Astrocyte (in vitro differentiated cells and primary cell): ENCODE measurements at regions not wholly inside any gene's neighbourhood (a gene's known extent, or its start where the extent isn't known, plus 50 kb on each side); places are given as distances from the start of the nearest gene placed in this dataset.

Experiments
- DNase-seq: peaks from one replicate; pipeline ENCODE4 v3.0.0-alpha.2; 2010; ENCODE audit warnings: low read depth
- FAIRE-seq: peaks from 2 replicates; lab custom pipeline; 2011; peaks lifted over from hg19 to GRCh38; lab: Jason Lieb, UNC
- H2AFZ ChIP-seq: 2 replicates; pipeline ENCODE4 v1.6.0; 2012; ENCODE audit warnings: low read depth, low read length, inconsistent platforms
- H3K27ac ChIP-seq: 2 replicates; pipeline ENCODE4 v1.5.1; 2011; ENCODE audit warnings: low read depth, low read length, inconsistent platforms
- H3K27me3 ChIP-seq: 2 replicates; pipeline ENCODE4 v1.6.0; 2011; ENCODE audit warnings: low read length, inconsistent platforms; ENCODE audit not compliant: insufficient read depth
- H3K36me3 ChIP-seq: 2 replicates; pipeline ENCODE4 v1.5.1; 2011; ENCODE audit warnings: low read length, inconsistent platforms; ENCODE audit not compliant: insufficient read depth
- H3K4me1 ChIP-seq: 2 replicates; pipeline ENCODE4 v1.5.1; 2011; ENCODE audit warnings: low read length, inconsistent platforms; ENCODE audit not compliant: insufficient read depth
- H3K4me2 ChIP-seq: 2 replicates; pipeline ENCODE4 v1.6.0; 2012; ENCODE audit warnings: low read length, inconsistent platforms
- H3K4me3 ChIP-seq: 2 replicates; pipeline ENCODE4 v1.5.1; 2011; ENCODE audit warnings: low read depth, mild to moderate bottlenecking, low read length, inconsistent platforms; ENCODE audit not compliant: insufficient read depth
- H3K79me2 ChIP-seq: 2 replicates; pipeline ENCODE4 v1.6.0; 2012; ENCODE audit warnings: mild to moderate bottlenecking, low read length, inconsistent platforms; ENCODE audit not compliant: insufficient read depth
- H3K9ac ChIP-seq: 2 replicates; pipeline ENCODE4 v1.6.0; 2012; ENCODE audit warnings: mild to moderate bottlenecking, low read length, inconsistent platforms
- H3K9me3 ChIP-seq: 2 replicates; pipeline ENCODE4 v1.5.1; 2012; ENCODE audit warnings: low read depth, mild to moderate bottlenecking, low read length, inconsistent platforms; ENCODE audit not compliant: insufficient read depth
- H4K20me1 ChIP-seq: 2 replicates; pipeline ENCODE4 v1.6.0; 2012; ENCODE audit warnings: low read length, inconsistent platforms; ENCODE audit not compliant: insufficient read depth
- H3K27ac Mint-ChIP-seq: one replicate; pipeline ENCODE4 v1.8.0; 2021; ENCODE audit warnings: mild to moderate bottlenecking, mixed read lengths; ENCODE audit not compliant: unreplicated experiment
- H3K27me3 Mint-ChIP-seq: one replicate; pipeline ENCODE4 v1.8.0; 2021; ENCODE audit warnings: low read depth, mixed read lengths; ENCODE audit not compliant: unreplicated experiment
- H3K36me3 Mint-ChIP-seq: one replicate; pipeline ENCODE4 v1.8.0; 2021; ENCODE audit warnings: low read depth, mixed read lengths; ENCODE audit not compliant: unreplicated experiment
- H3K4me1 Mint-ChIP-seq: one replicate; pipeline ENCODE4 v1.8.0; 2021; ENCODE audit warnings: low read depth, mixed read lengths; ENCODE audit not compliant: unreplicated experiment
- H3K4me3 Mint-ChIP-seq: one replicate; pipeline ENCODE4 v1.8.0; 2021; ENCODE audit warnings: mild to moderate bottlenecking, moderate library complexity, mixed read lengths; ENCODE audit not compliant: unreplicated experiment
- H3K9me3 Mint-ChIP-seq: one replicate; pipeline ENCODE4 v1.8.0; 2021; ENCODE audit warnings: mild to moderate bottlenecking, mixed read lengths; ENCODE audit not compliant: unreplicated experiment
- EZH2 ChIP-seq: IDR thresholded peaks from 2 replicates; pipeline ENCODE4 v1.6.1; 2012; ENCODE audit warnings: mild to moderate bottlenecking, low read length, inconsistent platforms; ENCODE audit not compliant: insufficient read depth
- TF ChIP-seq, protein P1 (sequence below): IDR thresholded peaks from 2 replicates; pipeline ENCODE4 v1.5.1; 2011; ENCODE audit warnings: low read depth, mild to moderate bottlenecking, inconsistent platforms, low read length, moderate library complexity; ENCODE audit not compliant: insufficient read depth

DNA sequence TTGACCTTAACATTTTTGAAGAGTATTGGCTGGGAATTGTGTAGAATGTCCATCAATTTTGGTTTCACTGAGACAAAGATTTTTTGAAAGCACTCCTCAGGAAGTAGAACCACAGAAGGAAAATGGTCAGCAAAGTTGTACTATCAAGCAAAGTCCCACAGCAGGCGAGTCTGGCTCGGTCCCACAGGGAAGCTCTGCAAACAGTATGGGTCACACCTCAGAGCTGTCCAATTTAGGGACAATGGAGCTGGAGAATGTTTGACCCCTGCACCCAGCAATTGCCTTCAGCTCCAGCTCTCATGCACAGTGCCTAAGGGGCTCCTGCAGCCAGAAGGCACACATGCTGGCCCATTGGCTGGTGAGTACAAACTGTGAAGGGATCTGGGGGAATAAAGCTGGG is 147.0 kb downstream of the MAFB start:
- no peak for TF ChIP-seq EZH2
- TF ChIP-seq, protein P1, sequence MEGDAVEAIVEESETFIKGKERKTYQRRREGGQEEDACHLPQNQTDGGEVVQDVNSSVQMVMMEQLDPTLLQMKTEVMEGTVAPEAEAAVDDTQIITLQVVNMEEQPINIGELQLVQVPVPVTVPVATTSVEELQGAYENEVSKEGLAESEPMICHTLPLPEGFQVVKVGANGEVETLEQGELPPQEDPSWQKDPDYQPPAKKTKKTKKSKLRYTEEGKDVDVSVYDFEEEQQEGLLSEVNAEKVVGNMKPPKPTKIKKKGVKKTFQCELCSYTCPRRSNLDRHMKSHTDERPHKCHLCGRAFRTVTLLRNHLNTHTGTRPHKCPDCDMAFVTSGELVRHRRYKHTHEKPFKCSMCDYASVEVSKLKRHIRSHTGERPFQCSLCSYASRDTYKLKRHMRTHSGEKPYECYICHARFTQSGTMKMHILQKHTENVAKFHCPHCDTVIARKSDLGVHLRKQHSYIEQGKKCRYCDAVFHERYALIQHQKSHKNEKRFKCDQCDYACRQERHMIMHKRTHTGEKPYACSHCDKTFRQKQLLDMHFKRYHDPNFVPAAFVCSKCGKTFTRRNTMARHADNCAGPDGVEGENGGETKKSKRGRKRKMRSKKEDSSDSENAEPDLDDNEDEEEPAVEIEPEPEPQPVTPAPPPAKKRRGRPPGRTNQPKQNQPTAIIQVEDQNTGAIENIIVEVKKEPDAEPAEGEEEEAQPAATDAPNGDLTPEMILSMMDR: no peak
- H3K36me3 Mint-ChIP-seq: no peaks in the 10 kb centered on the region

DNA sequence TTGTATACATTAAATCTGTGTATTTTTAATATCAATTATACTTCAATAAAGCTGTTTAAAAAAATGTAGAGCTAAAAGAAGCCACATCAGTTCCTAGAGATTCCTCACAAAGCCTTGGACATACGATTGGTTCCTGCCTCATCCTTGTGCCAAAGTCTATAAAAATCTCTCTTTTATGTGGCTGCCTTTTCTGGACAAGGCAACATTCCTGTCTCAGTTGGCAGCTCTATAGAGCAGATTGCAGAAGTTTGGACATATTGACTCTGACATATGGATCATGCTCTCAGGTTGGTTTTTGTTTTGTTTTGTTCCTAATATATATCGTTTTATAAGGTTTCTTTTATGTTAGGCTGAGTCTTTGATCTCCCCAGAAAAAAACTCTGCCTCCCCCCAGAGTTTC is 148.9 kb downstream of the MAFB start:
- Histone ChIP-seq H3K36me3 (no peaks in the 10 kb centered on the region), H3K4me3 (no peak overlapping the region), H3K4me2 (no peak overlapping the region), H3K27ac (no peak overlapping the region), H4K20me1 (no peaks in the 10 kb centered on the region), H3K27me3 (peaks cover 5% of the 10 kb centered on the region), H3K9ac (no peak overlapping the region), H3K4me1 (no peaks in the 10 kb centered on the region), H2AFZ (no peak overlapping the region), H3K9me3 (no peaks in the 10 kb centered on the region), H3K79me2 (no peaks in the 10 kb centered on the region)
- Mint-ChIP-seq H3K27me3 (peaks cover 22% of the 10 kb centered on the region), H3K4me3 (no peak overlapping the region), H3K4me1 (no peaks in the 10 kb centered on the region), H3K9me3 (peaks cover 2% of the 10 kb centered on the region), H3K36me3 (no peaks in the 10 kb centered on the region), H3K27ac (no peak overlapping the region)
- TF ChIP-seq, protein P1: no peak
- TF ChIP-seq EZH2: no peak
- DNase-seq (no peak), FAIRE-seq (no peak)

More for the DNA sequence above, 147.0 kb downstream of the MAFB start:
- no peaks in the 10 kb centered on the region for H4K20me1 ChIP-seq
- no peaks in the 10 kb centered on the region for H3K9me3 ChIP-seq
- no peaks in the 10 kb centered on the region for H3K79me2 ChIP-seq
- Mint-ChIP-seq H3K4me3 (no peak overlapping the region), H3K9me3 (no peaks in the 10 kb centered on the region), H3K4me1 (no peaks in the 10 kb centered on the region), H3K27me3 (peaks cover 20% of the 10 kb centered on the region), H3K27ac (no peak overlapping the region)
- H3K36me3 ChIP-seq: no peaks in the 10 kb centered on the region
- no peak overlapping the region for H3K9ac ChIP-seq
- no peak overlapping the region for H3K4me2 ChIP-seq
- FAIRE-seq (no peak), DNase-seq (no peak)
- H3K27me3 ChIP-seq: peaks cover 8% of the 10 kb centered on the region
- no peaks in the 10 kb centered on the region for H3K4me1 ChIP-seq
- no peak overlapping the region for H2AFZ ChIP-seq
- H3K4me3 ChIP-seq: no peak overlapping the region
- H3K27ac ChIP-seq: no peak overlapping the region

DNA sequence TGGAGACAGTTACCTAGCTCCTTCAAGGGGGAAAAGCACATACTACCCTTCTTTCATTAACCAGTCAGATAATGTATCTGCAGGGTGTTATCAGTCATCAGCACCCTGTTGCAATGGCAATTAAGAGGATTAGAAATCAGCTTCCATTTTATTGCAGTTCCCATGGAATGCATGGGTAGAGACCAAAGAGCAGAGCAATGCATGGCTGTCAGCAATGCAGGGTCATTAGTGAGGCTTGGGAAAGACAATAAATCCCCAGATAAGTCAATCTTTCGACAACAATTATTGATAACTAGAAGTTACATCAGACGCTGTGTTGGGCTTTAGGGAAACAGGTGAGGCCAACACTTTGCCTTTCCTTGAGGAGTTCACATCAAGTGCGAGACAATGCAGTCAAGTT is 150.9 kb downstream of the MAFB start:
- Histone ChIP-seq H3K4me2 (no peak overlapping the region), H3K4me1 (no peaks in the 10 kb centered on the region), H3K36me3 (no peaks in the 10 kb centered on the region), H3K27ac (no peak overlapping the region), H3K9ac (no peak overlapping the region), H4K20me1 (no peaks in the 10 kb centered on the region), H3K79me2 (no peaks in the 10 kb centered on the region), H2AFZ (no peak overlapping the region), H3K27me3 (peaks cover 5% of the 10 kb centered on the region), H3K4me3 (no peak overlapping the region), H3K9me3 (no peaks in the 10 kb centered on the region)
- no peak overlapping the region for H3K4me3 Mint-ChIP-seq
- no peak for DNase-seq
- H3K36me3 Mint-ChIP-seq: no peaks in the 10 kb centered on the region
- peaks cover 18% of the 10 kb centered on the region for H3K27me3 Mint-ChIP-seq
- H3K9me3 Mint-ChIP-seq: peaks cover 5% of the 10 kb centered on the region
- no peak for FAIRE-seq
- H3K27ac Mint-ChIP-seq: no peak overlapping the region
- H3K4me1 Mint-ChIP-seq: no peaks in the 10 kb centered on the region
- TF ChIP-seq EZH2: no peak
- TF ChIP-seq, protein P1: no peak
